ENCODE measurements at regions not wholly inside any gene's neighbourhood (a gene's known extent, or its start where the extent isn't known, plus 50 kb on each side); places are given as distances from the start of the nearest gene placed in this dataset.

DNA sequence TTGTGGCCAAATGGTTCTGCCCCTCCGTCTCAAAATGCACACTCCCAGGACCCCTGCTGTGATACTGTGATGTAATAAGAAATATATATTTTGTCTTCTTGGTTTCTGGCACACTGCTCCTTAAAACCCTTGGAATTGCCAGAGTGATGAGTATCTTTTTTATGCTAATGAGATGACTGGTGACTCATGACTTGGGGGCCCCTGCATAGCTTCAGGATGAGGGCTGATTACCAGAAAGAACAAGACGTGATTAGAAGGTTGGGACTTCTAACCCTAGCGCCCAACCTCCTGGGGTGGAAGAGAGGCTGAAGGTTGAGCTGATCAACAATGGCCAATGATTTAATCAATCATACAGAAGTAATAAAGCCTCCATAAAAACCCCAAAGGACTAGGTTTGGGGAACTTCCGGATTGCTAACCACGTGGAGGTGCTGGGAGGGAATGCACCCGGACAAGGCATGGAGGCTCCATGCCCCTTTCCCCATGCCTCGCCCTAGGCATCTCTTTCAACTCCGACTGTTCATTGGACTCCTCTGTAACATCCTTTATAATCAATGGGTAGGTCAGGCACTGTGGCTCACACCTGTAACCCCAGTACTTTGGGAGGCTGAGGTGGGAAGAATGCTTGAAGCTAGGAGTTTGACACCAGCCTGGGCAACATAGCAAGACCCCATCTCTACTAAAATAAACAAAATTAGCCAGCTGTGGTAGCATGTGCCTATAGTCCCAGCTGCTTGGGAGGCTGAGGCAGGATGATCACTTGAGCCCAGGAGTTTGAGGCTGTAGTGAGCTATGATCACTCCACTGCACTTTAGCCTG lies 89.1 kb downstream of the HS1BP3 start (continued):
- TF ChIP-seq, protein P1, sequence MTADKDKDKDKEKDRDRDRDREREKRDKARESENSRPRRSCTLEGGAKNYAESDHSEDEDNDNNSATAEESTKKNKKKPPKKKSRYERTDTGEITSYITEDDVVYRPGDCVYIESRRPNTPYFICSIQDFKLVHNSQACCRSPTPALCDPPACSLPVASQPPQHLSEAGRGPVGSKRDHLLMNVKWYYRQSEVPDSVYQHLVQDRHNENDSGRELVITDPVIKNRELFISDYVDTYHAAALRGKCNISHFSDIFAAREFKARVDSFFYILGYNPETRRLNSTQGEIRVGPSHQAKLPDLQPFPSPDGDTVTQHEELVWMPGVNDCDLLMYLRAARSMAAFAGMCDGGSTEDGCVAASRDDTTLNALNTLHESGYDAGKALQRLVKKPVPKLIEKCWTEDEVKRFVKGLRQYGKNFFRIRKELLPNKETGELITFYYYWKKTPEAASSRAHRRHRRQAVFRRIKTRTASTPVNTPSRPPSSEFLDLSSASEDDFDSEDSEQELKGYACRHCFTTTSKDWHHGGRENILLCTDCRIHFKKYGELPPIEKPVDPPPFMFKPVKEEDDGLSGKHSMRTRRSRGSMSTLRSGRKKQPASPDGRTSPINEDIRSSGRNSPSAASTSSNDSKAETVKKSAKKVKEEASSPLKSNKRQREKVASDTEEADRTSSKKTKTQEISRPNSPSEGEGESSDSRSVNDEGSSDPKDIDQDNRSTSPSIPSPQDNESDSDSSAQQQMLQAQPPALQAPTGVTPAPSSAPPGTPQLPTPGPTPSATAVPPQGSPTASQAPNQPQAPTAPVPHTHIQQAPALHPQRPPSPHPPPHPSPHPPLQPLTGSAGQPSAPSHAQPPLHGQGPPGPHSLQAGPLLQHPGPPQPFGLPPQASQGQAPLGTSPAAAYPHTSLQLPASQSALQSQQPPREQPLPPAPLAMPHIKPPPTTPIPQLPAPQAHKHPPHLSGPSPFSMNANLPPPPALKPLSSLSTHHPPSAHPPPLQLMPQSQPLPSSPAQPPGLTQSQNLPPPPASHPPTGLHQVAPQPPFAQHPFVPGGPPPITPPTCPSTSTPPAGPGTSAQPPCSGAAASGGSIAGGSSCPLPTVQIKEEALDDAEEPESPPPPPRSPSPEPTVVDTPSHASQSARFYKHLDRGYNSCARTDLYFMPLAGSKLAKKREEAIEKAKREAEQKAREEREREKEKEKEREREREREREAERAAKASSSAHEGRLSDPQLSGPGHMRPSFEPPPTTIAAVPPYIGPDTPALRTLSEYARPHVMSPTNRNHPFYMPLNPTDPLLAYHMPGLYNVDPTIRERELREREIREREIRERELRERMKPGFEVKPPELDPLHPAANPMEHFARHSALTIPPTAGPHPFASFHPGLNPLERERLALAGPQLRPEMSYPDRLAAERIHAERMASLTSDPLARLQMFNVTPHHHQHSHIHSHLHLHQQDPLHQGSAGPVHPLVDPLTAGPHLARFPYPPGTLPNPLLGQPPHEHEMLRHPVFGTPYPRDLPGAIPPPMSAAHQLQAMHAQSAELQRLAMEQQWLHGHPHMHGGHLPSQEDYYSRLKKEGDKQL (CRISPR knock-in tag; IDR thresholded peaks at IDR 0.05; ENCODE audit: borderline replicate concordance): no peak
- TF ChIP-seq NR1H2 (CRISPR knock-in tag; IDR thresholded peaks at IDR 0.05): no peak
- no peak for TF ChIP-seq POLR2H (tag; IDR thresholded peaks at IDR 0.05; ENCODE audit: low read depth)
- no peak for TF ChIP-seq NFE2 (IDR thresholded peaks at IDR 0.05; ENCODE audit: low read depth)
- TF ChIP-seq TGIF2 (CRISPR knock-in tag; IDR thresholded peaks at IDR 0.05): no peak
- TF ChIP-seq SMAD2 (IDR thresholded peaks at IDR 0.05; ENCODE audit: low read depth, low read length): no peak
- TF ChIP-seq, protein P2, sequence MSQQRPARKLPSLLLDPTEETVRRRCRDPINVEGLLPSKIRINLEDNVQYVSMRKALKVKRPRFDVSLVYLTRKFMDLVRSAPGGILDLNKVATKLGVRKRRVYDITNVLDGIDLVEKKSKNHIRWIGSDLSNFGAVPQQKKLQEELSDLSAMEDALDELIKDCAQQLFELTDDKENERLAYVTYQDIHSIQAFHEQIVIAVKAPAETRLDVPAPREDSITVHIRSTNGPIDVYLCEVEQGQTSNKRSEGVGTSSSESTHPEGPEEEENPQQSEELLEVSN (IDR thresholded peaks at IDR 0.05; ENCODE audit: borderline replicate concordance in 1 of 2, extremely low read depth in 1 of 2, insufficient read depth in 1 of 2, insufficient read length in 1 of 2, low read depth in 1 of 2, low read length in 1 of 2, poor library complexity in 1 of 2, severe bottlenecking in 1 of 2): peak; percentile 64 to 87
- no peak for TF ChIP-seq ZNF780A (CRISPR knock-in tag; IDR thresholded peaks at IDR 0.05)
- no peak for TF ChIP-seq RBM15 (IDR thresholded peaks at IDR 0.05; ENCODE audit: insufficient read depth, low read length)
- TF ChIP-seq MXI1 (IDR thresholded peaks at IDR 0.05; ENCODE audit: low read depth, low read length): no peak
- TF ChIP-seq SMARCC2 (IDR thresholded peaks at IDR 0.05; ENCODE audit: low read depth): no peak
- no peak for TF ChIP-seq ZNF561 (CRISPR knock-in tag; conservative IDR thresholded peaks at IDR 0.05)
- TF ChIP-seq, protein P3, sequence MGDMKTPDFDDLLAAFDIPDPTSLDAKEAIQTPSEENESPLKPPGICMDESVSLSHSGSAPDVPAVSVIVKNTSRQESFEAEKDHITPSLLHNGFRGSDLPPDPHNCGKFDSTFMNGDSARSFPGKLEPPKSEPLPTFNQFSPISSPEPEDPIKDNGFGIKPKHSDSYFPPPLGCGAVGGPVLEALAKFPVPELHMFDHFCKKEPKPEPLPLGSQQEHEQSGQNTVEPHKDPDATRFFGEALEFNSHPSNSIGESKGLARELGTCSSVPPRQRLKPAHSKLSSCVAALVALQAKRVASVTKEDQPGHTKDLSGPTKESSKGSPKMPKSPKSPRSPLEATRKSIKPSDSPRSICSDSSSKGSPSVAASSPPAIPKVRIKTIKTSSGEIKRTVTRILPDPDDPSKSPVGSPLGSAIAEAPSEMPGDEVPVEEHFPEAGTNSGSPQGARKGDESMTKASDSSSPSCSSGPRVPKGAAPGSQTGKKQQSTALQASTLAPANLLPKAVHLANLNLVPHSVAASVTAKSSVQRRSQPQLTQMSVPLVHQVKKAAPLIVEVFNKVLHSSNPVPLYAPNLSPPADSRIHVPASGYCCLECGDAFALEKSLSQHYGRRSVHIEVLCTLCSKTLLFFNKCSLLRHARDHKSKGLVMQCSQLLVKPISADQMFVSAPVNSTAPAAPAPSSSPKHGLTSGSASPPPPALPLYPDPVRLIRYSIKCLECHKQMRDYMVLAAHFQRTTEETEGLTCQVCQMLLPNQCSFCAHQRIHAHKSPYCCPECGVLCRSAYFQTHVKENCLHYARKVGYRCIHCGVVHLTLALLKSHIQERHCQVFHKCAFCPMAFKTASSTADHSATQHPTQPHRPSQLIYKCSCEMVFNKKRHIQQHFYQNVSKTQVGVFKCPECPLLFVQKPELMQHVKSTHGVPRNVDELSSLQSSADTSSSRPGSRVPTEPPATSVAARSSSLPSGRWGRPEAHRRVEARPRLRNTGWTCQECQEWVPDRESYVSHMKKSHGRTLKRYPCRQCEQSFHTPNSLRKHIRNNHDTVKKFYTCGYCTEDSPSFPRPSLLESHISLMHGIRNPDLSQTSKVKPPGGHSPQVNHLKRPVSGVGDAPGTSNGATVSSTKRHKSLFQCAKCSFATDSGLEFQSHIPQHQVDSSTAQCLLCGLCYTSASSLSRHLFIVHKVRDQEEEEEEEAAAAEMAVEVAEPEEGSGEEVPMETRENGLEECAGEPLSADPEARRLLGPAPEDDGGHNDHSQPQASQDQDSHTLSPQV (IDR thresholded peaks at IDR 0.05): peak; percentile 44; the same call in 1 of the 2 replicates
- TF ChIP-seq SIN3A (IDR thresholded peaks at IDR 0.05; ENCODE audit: borderline replicate concordance in 2 of 2, control insufficient read depth in 1 of 2, low read depth in 2 of 2, low read length in 2 of 2): no peak
- TF ChIP-seq L3MBTL2 (IDR thresholded peaks at IDR 0.05): peak; percentile 92
- TF ChIP-seq SREBF1 (IDR thresholded peaks at IDR 0.05; ENCODE audit: borderline replicate concordance, low read depth, low read length): no peak
